Stimulated activated naive CD4-positive, alpha-beta T cell treated with Interleukin-2 at 50 U/mL for 16 hours (primary cell): ENCODE measurements at regions not wholly inside any gene's neighbourhood (a gene's known extent, or its start where the extent isn't known, plus 50 kb on each side); places are given as distances from the start of the nearest gene placed in this dataset.

Source experiments
- DNase-seq: peaks from one replicate; lab custom pipeline; 2025; lab: John Stamatoyannopoulos, UW

GRCh38 chr3:72157748-72158638 lies 373.0 kb upstream of the PROK2 start:
- no peak for DNase-seq

- DNase-seq: no peak
Measured at GRCh38 chr3:72155391-72156064, 370.6 kb upstream of the PROK2 start.

DNA sequence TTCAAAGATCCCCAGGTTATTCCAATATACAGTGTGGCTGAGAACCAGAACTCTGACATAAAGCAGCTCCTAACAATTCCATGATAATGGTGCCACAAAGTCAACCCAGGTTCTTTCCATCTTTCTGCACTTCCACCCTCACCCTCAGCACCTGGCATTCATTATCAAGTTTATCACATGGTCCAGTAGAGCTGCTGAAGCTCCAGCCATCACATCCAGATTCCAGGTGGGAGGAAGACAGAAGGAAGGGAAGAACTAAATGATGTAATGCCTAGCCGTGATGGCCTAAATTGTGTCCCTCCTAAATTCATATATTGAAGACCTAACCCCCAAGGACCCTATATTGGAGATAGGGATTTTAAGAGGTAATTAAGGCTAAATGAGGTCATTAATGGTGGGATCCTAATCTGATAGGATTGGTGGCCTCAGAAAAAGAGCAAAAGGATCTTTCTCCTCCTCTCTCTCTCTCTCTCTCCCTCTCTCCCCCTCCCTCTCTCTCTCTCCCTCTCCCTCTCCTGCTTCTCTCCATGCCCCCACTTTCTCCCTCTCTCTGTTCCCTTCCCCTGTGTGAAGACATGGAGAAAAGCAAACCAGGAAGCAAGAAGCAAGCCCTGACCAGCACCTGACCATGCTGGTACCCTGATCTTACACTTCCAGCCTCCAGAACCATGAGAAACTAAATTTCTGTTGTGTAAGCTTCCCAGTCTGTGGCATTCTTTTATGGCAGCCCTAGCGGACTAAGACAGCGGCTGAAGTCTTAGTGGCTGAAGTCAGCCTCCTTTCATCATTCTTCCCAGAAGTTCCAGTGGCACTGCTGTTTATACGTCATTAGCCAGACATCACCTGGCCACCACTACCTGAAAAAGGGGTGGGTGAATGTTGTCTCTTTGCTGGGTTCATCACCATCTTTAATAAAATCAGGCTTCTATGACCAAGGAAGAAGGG lies 369.7 kb upstream of the PROK2 start:
- DNase-seq: no peak

- no peak for DNase-seq
Measured at GRCh38 chr3:72153477-72154314, 368.7 kb upstream of the PROK2 start.

DNA sequence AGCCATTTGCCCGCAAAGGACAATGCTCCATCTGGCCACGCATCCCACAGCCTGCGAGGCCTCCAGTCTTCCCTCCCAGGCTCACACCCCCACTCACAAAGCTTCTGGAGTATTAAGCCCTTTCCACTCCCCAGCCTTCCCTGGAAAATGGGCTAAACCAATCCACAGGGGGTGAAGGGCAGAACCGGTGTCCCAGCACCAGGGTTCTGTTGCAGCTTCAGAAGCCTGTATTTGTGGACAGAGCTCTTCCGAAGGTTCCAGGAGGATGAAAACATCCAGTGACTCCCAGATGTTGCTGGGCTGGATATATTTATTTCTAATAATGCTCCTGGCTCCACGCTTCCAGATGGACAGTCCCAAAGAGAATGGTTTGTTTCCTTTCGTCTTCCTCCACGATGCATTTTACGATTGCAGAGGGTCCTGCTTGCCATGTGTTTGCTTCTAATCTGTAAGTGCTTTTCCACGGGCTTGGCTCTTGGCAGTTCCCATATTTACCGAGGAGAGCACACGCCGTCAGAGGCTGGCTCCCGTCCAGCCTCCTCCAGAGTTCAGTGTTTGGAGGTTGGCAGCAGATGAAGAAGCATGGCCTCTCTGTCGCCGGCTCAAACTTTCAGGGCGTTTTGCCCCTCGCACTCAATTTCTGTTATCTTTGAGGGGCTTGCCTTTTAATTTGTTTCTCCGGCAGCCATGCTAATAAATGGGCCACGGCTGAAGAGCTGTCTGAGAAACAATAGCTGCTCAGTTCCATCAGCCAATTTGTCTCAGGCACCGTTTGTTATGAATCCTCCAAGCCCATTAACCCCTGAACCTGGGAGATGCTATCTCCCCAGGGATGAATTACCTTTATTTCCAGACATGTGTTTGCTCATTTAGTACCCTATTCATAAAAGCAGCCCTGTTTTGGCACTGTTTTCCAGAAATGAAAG lies 367.9 kb upstream of the PROK2 start:
- no peak for DNase-seq

GRCh38 chr3:72151465-72152238 lies 366.7 kb upstream of the PROK2 start:
- DNase-seq: no peak

GRCh38 chr3:72150634-72151412 lies 365.9 kb upstream of the PROK2 start:
- no peak for DNase-seq

GRCh38 chr3:72149645-72150300 lies 364.8 kb upstream of the PROK2 start:
- no peak for DNase-seq

DNA sequence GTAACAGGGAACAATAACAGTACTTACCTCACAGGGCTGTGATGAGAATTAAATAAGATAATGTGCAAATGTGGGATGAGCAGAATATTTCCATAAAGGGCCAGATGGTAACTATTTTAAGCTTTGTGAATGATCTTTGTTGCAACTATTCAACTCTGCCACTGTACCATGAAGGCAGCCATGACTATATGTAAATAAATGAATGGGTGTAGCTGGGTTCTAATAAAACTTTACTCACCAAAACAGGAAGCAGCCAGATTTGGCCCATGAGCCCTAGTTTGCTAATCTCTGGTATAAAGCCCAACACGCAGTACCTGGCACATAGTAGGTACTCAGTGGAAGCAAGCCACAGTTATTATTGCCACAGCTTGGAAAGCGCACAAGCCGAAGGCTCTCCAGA lies 362.7 kb upstream of the PROK2 start:
- no peak for DNase-seq

DNA sequence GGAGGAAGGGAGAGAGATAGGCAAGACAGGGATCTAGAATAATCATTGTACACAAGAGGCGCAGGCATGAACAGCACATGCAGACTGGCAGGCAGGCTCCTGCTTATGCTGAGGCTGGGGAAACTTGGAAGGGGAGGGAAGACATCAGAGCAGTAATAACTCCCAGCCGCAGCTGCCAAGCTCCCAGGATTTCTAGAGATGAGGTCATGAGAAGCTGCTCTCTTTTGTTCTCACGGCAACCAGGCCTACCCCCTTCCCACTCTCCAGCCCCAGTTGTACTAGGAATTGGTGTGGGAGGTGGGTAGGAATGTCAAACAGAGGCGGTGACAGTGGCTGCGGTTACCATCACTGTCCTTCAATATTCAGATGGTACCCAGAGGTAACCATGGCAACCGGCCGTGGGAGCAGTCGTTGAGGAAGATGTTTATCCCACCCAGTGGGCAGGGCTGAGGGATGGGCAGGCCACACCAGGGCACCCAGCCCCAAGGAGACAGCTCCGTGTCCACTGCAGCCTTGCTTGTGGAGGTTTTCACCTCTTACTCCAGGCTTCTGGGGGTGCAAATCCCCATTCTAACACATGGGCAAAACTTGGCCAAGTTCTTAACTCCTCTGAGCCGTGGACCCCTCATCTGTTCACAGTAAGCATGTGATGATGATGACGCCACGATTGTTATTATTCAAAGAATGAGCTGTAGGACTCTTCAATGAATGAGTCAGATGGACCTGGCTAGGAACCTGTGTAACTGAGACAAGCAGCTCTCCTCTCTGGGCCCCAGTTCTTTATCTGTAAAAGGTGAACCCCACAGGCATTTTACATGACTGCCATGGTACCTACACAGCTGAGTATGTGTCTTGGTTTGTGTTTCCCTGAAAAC lies 360.8 kb upstream of the PROK2 start:
- DNase-seq: no peak

DNA sequence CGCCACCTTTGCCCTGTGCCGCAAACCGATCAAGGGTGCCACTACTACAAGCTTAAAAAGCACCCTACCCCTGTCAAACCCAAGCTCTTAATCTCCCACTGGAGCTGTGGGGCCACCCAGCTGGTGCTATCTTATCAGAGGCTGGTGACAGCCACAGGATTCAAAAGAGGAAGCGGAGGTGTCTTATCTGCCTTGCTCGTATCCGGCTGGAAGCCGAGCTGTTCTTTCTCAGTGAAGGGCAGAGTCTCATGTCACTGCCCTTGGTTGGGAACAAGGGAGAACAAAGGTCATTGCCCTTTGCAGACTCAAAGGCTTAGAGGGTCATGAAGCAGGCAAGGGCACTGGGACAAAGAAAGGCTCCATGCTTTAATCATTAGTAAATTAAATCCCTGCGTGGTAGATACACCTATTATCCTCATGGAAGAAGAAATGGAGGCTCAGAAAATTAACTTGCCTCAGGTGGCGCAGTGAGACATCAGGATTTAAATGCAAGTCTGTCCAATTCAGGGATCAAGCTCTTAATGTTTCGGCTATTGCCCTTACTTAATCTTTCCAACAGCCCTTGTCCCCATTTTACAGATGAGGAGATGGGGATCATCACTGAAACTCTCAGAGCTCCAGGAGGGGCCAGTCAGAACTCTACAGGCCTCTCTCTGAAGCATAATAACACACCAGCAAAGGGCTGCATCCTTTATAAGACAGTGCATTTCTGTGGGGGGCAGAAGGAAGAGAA lies 360.0 kb upstream of the PROK2 start:
- DNase-seq: no peak

DNA sequence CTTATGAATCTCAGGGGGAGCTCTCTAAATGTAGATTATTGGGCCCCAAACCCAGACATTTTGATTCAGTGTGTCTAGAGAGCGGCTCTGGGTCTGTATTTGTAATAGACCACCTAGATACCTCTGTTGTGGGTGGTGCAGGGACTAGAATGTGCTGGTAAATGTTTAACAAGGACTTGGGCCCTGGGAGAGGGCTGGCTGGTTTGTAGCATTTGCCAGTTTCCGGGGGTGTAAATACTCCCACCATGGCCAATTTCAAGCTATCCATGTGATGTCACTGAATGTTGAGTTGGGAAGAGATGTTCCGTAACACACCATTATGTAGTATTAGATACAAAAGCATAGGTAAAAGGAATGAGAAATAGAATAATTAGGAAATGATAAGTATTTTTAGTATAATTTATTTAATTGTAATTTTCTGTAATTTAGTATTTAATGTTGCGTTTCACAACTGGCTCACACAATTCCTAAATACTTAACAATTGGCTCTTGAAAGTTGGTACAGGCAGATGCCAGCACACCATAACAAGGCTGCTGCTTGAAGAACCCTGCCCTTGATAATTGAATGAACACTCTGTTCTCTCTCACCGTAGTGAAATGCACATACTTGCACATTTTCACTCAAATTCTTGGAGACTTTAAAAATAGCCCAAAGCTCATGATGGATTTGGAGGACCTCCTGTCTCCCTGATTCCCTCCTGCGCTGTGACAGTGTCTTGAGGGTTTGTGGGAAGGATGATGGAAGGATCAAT lies 359.2 kb upstream of the PROK2 start:
- DNase-seq: no peak

- no peak for DNase-seq
Measured at GRCh38 chr3:72143322-72143721, 358.4 kb upstream of the PROK2 start.

- no peak for DNase-seq
Measured at GRCh38 chr3:72142028-72142427, 357.1 kb upstream of the PROK2 start.

- no peak for DNase-seq
Measured at GRCh38 chr3:72141264-72141663, 356.3 kb upstream of the PROK2 start.

GRCh38 chr3:72139316-72139715 lies 354.4 kb upstream of the PROK2 start:
- DNase-seq: no peak
